ENCODE measurements at regions not wholly inside any gene's neighbourhood (a gene's known extent, or its start where the extent isn't known, plus 50 kb on each side); places are given as distances from the start of the nearest gene placed in this dataset.

GRCh38 chr16:82357237-82357636 is 187.2 kb upstream of the MPHOSPH6 start:
- no peak for DNase-seq

DNA sequence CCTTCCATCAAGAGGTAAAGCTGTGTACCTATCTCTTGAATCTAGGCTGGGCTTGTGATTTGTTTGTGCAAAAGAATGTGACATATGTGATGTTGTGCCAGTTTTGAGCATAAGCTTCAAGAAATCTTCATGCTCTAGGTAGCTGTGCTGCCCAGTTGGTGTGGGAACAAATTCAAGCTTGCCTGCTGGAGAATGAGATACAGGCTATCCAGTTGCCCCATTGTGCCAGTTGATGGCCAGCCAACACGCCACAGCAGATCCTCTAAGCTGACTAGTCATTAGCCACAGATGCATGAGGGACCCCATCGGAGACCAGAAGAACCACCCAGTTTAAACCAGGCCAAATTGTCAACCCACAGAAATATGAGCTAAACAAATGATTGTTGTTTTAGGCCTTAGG is 180.5 kb upstream of the MPHOSPH6 start:
- DNase-seq: no peak

- no peak for DNase-seq
These were observed 175.3 kb upstream of the MPHOSPH6 start for GRCh38 chr16:82345318-82345717.

GRCh38 chr16:82344157-82344556 is 174.1 kb upstream of the MPHOSPH6 start:
- DNase-seq: no peak

GRCh38 chr16:82341146-82341669 is 171.2 kb upstream of the MPHOSPH6 start:
- DNase-seq: no peak

- no peak for DNase-seq
These were observed 170.5 kb upstream of the MPHOSPH6 start for GRCh38 chr16:82340531-82340930.

DNA sequence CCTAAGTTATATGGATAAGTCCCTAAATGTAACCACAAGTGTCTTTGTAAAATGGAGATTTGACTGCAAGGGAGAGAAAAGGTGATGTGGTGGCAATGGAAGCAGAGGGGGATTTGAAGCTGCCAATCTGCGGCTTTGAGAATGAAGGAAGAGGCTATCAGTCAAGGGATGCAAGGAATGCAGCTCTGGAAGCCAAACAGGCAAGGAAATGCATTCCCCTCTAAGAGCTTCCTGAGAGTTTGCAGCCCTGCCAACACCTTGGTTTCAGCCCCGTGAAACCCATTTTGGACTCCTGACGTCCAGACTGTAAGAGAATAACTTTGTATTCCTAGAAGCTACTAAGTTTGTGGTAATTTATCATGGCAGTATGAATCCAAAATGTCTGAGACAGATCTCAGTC is 167.3 kb upstream of the MPHOSPH6 start:
- DNase-seq: no peak

DNA sequence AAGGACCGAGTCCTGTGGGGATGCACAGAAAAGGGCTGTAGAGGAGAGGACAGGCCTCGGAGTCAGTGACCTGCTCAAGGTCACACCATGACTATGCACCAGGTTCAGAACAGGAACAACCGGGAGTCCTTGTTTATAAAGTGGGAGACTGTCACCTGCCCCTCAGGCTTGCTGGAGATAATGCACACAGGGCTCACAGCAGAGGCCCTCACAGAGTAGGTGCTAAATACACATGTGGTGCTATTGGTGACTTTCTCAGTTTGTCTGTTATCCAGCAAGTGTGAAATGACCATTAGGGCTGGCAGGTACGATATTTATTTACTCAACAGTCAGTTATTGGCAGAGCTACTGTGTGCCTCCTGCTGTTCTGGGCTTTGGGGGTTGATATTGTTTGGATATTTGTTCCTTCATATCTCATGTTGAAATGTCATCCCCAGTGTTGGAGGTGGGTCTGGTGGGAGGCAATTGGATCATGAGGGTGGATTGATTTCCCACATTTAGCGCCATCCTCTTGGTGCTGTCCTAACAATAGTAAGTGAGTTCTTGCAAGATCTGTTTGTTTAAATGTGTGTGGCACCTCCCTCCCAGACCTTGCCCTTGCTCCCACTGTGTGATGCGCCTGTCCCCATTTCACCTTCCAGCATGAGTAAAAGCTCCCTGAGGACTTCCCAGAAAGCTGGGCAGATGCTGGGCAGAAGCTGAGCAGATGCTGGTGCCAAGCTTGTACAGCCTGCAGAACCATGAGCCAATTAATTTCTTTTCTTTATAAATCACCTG is 162.1 kb upstream of the MPHOSPH6 start:
- DNase-seq: no peak

DNA sequence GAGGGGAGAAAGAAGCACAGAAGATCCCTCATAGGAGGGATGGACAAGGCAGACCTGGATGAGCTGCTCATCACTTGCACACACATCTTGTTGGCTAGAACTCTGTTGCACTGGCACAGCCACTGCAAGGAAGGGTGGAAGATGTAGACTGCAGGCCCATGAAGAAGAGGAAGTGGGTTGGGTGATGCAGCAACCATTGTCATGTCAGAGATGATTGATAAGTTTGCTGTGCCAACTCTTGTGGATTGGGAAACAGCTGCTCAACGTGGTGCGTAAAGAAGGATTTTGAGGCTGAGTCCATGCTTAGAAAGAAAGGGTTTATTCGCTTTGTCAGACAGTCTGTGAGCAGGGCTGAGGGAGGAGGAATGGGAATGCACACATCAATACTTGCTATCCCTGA is 161.4 kb upstream of the MPHOSPH6 start:
- no peak for DNase-seq

GRCh38 chr16:82329504-82330192 is 159.6 kb upstream of the MPHOSPH6 start:
- no peak for DNase-seq

DNA sequence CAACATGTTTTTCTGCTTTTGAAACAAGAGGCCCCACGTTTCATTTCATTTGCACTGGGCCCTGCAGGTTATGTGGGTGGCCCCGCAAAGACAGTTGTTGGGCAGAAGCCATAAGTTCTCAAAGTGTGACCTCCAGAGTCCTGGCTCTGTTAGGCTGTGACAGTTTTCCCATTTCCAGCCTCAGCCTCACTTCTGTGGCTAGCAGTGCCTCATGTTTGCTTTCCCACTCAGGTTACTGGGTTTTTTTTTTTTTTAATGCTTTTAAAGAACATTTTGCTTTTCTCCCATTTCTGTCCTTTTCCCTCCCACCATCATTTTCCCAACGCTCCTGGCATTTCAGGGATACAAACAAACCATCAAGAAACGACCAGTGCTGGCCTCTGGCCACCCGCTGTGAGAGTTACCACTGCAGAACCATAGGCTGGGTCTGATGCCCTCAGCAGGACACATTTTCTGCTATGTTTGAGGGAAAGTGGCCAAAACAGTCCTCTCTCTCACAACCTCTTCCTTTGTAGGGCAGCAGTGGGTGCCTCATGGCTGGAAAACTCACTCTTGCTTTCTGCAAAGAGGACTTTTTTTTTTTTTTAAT is 159.0 kb upstream of the MPHOSPH6 start:
- no peak for DNase-seq

DNA sequence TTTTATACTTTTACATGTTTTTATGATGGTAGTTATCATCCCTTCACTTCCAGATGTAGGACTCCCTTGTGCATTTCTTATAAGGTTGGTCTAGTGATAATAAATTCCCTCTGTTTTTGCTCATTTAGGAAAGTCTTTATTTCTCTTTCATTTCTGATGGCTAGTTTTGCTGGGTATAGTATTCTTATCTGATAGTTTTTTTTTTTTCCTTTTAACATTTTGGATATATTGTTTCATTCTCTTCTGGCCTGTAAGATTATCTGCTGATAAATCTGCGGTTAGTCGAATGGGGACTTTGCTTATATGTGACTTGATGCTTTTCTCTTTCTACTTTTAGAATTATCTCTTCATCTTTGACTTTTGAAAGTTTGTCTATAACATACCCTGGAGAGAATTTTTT is 153.1 kb upstream of the MPHOSPH6 start:
- DNase-seq: no peak

DNA sequence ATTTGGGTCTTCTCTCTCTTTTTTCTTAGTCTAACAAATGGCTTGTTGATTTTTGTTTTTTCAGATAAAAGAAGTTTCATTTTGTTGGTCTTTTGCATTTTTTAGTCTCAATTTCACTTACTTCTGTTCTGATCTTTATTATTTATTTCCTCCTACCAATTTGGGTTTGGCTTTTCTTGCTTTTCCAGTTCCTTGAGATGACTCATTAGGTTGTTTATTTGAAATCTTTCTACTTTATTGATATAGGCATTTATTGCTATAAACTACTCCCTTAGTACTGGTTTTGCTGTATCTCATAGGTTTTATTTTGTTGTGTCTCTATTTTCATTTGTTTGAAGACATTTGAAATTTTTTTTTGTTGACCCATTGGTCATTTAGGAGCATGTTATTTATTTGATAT is 152.2 kb upstream of the MPHOSPH6 start:
- DNase-seq: no peak

DNA sequence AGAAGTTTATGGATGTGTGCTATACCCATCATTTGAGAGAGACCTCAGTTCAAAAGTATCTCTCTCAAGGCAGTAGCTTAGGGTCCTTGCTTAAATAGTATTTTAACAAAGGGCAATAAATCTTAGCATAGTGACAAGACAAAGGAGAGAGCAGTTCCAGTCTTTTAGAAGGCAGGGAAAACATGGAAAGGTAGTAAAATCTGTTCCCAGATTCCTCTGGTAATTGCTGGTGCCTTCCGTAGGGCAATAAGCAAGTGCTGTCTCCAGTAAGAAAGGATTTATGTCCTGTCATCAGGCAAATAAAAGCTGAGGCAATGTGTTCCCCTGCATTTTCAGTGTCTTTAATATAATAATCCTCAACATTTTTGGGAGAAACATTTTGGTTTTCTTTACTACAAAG is 149.0 kb upstream of the MPHOSPH6 start:
- no peak for DNase-seq

GRCh38 chr16:82317411-82318167 is 147.6 kb upstream of the MPHOSPH6 start:
- no peak for DNase-seq

DNA sequence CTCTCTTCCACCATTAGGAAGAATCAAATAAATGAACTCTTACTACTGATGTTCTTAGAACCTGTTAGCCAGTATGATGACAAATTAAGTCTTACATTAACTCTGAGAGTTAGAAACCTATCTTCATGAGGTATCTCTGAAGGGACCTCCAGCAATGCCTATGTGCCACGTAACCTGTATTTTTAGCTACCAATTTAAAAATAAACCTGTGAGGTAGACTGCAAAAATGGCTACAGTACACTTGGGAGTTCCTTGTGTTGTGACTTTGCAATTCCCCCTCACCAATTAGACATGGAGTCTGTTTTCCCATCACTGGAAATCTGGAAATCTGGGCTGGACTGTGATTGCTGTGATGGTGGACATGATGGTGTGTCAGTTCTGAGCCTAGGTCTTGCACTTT is 143.7 kb upstream of the MPHOSPH6 start:
- no peak for DNase-seq

- DNase-seq: no peak
These were observed 141.5 kb upstream of the MPHOSPH6 start for GRCh38 chr16:82311528-82311927.

DNA sequence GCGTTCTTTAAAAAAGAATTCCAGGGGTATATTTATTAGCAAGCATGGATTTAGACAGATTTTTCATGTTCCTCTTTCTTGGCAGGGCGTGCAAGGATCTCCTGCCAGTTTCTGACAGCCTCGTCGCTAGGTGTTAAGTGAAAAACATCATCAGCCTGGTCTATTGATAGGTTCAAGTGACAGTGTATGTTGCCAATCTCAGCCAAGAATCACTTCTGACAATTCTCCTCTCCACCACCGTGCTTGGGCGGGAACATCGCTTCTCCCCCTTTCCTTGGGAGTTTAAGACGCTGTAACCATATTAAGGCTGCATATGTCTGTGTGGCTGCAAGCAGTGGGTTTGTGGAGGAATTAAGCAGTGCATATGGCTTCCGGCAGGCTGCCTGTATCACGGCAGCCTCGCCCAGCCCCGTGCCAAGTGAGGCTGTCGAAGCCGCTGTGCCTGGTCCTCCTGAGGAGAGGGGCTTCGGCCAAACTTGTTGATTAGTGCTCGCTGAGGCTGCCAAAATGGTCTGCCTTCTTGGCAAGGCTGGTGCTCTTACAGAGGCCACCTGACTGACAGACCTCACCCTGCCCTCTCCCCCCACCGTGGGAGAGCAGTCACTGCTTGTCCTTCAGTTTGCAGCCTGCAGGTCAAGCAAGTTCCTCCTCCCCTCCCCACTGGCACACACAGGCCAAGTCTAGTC is 132.2 kb upstream of the MPHOSPH6 start:
- no peak for DNase-seq

DNA sequence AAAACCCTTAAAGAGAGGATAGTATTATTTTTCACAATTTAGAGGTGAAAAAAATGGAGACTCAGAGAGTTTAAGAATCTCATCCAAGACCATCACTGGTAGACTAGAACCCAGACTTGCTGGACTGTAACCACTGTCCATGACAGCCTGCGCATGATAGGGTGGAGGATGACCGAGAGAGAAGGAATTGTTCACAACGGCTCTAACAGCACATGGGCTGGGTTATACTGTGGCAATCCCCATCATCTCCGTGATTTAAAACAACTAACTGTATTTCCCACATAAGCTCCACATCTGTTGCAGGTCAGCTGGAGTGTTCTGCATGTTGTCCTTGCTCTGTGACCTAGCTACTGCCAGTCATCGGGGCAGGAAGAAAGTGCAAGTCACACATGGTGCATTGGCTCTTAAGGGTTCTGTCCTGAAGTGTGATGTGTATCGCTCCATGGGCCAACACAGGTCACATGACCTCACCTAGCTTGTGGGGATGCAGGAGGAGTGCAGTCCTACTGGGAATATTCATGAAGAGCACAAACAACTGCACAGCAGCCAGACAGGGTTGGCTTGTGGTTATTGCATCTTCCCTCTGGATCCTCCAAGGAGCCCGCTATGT is 131.2 kb upstream of the MPHOSPH6 start:
- no peak for DNase-seq

DNA sequence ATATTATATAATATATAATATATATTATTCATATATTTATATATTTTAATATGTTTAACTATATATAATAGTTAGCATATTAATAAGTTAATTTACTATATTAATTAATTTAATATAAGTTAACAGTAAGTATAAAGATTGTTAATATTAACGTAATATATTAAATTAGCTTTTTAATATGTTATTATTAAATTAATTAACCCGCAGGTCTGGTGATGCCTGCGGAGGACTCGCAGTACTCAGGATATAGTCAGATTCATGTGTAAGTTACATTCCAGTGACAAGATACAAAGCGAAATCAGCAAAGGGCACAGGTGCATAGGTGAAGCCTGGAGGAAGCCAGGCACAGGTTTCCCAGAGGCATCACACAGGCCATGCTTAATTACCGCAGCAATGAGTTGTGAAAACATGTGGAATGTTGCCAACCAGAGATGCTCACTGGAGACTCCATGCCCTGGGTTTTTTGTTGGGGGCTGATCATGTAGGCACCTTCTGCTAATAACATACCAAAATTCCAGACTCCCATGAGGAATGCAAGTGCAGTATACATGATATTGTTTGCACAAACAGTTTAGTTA is 130.4 kb upstream of the MPHOSPH6 start:
- DNase-seq: no peak

- no peak for DNase-seq
These were observed 128.4 kb upstream of the MPHOSPH6 start for GRCh38 chr16:82298472-82298871.

Data from activated T-cell treated with anti-CD3 and anti-CD28 coated beads for 4 hours (primary cell).